Activated naive CD4-positive, alpha-beta T cell treated with anti-CD3 and anti-CD28 coated beads, Interleukin-2, amount 50 U/mL, for 24 hours (primary cell): ENCODE measurements at regions not wholly inside any gene's neighbourhood (a gene's known extent, or its start where the extent isn't known, plus 50 kb on each side); places are given as distances from the start of the nearest gene placed in this dataset.

Experiments
- H3K27ac Mint-ChIP-seq: one replicate; pipeline ENCODE4 v1.8.0; 2021; ENCODE audit warnings: mild to moderate bottlenecking, mixed read lengths
- H3K27me3 Mint-ChIP-seq: one replicate; pipeline ENCODE4 v1.8.0; 2021; ENCODE audit warnings: mixed read lengths
- H3K36me3 Mint-ChIP-seq: one replicate; pipeline ENCODE4 v1.8.0; 2021; ENCODE audit warnings: mixed read lengths
- H3K4me1 Mint-ChIP-seq: one replicate; pipeline ENCODE4 v1.8.0; 2021; ENCODE audit warnings: mixed read lengths
- H3K4me3 Mint-ChIP-seq: one replicate; pipeline ENCODE4 v1.8.0; 2021; ENCODE audit warnings: mild to moderate bottlenecking, mixed read lengths
- H3K9me3 Mint-ChIP-seq: one replicate; pipeline ENCODE4 v1.8.0; 2021; ENCODE audit warnings: mixed read lengths

- no peaks in the 10 kb centered on the region for H3K9me3 Mint-ChIP-seq
- H3K27ac Mint-ChIP-seq, result no peak overlapping the region
- H3K36me3 Mint-ChIP-seq, result no peaks in the 10 kb centered on the region
- H3K27me3 Mint-ChIP-seq, result no peaks in the 10 kb centered on the region
- H3K4me3 Mint-ChIP-seq, result no peak overlapping the region
- no peaks in the 10 kb centered on the region for H3K4me1 Mint-ChIP-seq
Measured at GRCh38 chr9:80906728-80907127, 782.6 kb downstream of the TLE1 start.

GRCh38 chr9:80899208-80899607, 790.1 kb downstream of the TLE1 start:
- H3K9me3 Mint-ChIP-seq, result no peaks in the 10 kb centered on the region
- H3K4me1 Mint-ChIP-seq, result no peaks in the 10 kb centered on the region
- no peaks in the 10 kb centered on the region for H3K36me3 Mint-ChIP-seq
- H3K27ac Mint-ChIP-seq, result no peak overlapping the region
- H3K27me3 Mint-ChIP-seq, result no peaks in the 10 kb centered on the region
- H3K4me3 Mint-ChIP-seq, result no peak overlapping the region

GRCh38 chr9:80893190-80893589, 796.2 kb downstream of the TLE1 start:
- Mint-ChIP-seq H3K4me3 (no peak overlapping the region), H3K27me3 (no peaks in the 10 kb centered on the region), H3K9me3 (no peaks in the 10 kb centered on the region), H3K4me1 (no peaks in the 10 kb centered on the region), H3K36me3 (no peaks in the 10 kb centered on the region), H3K27ac (no peak overlapping the region)

- Mint-ChIP-seq H3K4me3 (no peak overlapping the region), H3K4me1 (no peaks in the 10 kb centered on the region), H3K36me3 (no peaks in the 10 kb centered on the region), H3K9me3 (no peaks in the 10 kb centered on the region), H3K27me3 (no peaks in the 10 kb centered on the region), H3K27ac (no peak overlapping the region)
Measured at GRCh38 chr9:80892703-80893102, 796.6 kb downstream of the TLE1 start.

- Mint-ChIP-seq H3K27me3 (no peaks in the 10 kb centered on the region), H3K9me3 (no peaks in the 10 kb centered on the region), H3K4me3 (no peak overlapping the region), H3K4me1 (no peaks in the 10 kb centered on the region), H3K27ac (no peak overlapping the region), H3K36me3 (no peaks in the 10 kb centered on the region)
Measured at GRCh38 chr9:80890124-80890523, 799.2 kb downstream of the TLE1 start.

- no peaks in the 10 kb centered on the region for H3K27me3 Mint-ChIP-seq
- no peak overlapping the region for H3K27ac Mint-ChIP-seq
- no peaks in the 10 kb centered on the region for H3K4me1 Mint-ChIP-seq
- H3K4me3 Mint-ChIP-seq, result no peak overlapping the region
- no peaks in the 10 kb centered on the region for H3K9me3 Mint-ChIP-seq
- no peaks in the 10 kb centered on the region for H3K36me3 Mint-ChIP-seq
Measured at GRCh38 chr9:80885894-80886293, 803.5 kb downstream of the TLE1 start.

- Mint-ChIP-seq H3K27me3 (no peaks in the 10 kb centered on the region), H3K4me1 (no peaks in the 10 kb centered on the region), H3K9me3 (no peaks in the 10 kb centered on the region), H3K27ac (no peak overlapping the region), H3K4me3 (no peak overlapping the region), H3K36me3 (no peaks in the 10 kb centered on the region)
Measured at GRCh38 chr9:80883826-80884579, 805.3 kb downstream of the TLE1 start.

GRCh38 chr9:80883426-80883825, 805.9 kb downstream of the TLE1 start:
- Mint-ChIP-seq H3K27ac (no peak overlapping the region), H3K36me3 (no peaks in the 10 kb centered on the region), H3K27me3 (no peaks in the 10 kb centered on the region), H3K4me1 (no peaks in the 10 kb centered on the region), H3K9me3 (no peaks in the 10 kb centered on the region), H3K4me3 (no peak overlapping the region)

GRCh38 chr9:80881940-80882339, 807.4 kb downstream of the TLE1 start:
- no peak overlapping the region for H3K27ac Mint-ChIP-seq
- no peak overlapping the region for H3K4me3 Mint-ChIP-seq
- no peaks in the 10 kb centered on the region for H3K27me3 Mint-ChIP-seq
- H3K4me1 Mint-ChIP-seq, result no peaks in the 10 kb centered on the region
- no peaks in the 10 kb centered on the region for H3K9me3 Mint-ChIP-seq
- no peaks in the 10 kb centered on the region for H3K36me3 Mint-ChIP-seq

- Mint-ChIP-seq H3K27ac (no peak overlapping the region), H3K27me3 (no peaks in the 10 kb centered on the region), H3K4me1 (no peaks in the 10 kb centered on the region), H3K9me3 (no peaks in the 10 kb centered on the region), H3K36me3 (no peaks in the 10 kb centered on the region), H3K4me3 (no peak overlapping the region)
Measured at GRCh38 chr9:80881320-80881719, 808.0 kb downstream of the TLE1 start.

GRCh38 chr9:80878556-80878955, 810.8 kb downstream of the TLE1 start:
- no peak overlapping the region for H3K27ac Mint-ChIP-seq
- H3K4me3 Mint-ChIP-seq, result no peak overlapping the region
- H3K4me1 Mint-ChIP-seq, result no peaks in the 10 kb centered on the region
- H3K9me3 Mint-ChIP-seq, result no peaks in the 10 kb centered on the region
- no peaks in the 10 kb centered on the region for H3K27me3 Mint-ChIP-seq
- H3K36me3 Mint-ChIP-seq, result no peaks in the 10 kb centered on the region

GRCh38 chr9:80875947-80876346, 813.4 kb downstream of the TLE1 start:
- H3K9me3 Mint-ChIP-seq, result no peaks in the 10 kb centered on the region
- H3K36me3 Mint-ChIP-seq, result no peaks in the 10 kb centered on the region
- no peaks in the 10 kb centered on the region for H3K27me3 Mint-ChIP-seq
- no peak overlapping the region for H3K4me3 Mint-ChIP-seq
- no peaks in the 10 kb centered on the region for H3K4me1 Mint-ChIP-seq
- no peak overlapping the region for H3K27ac Mint-ChIP-seq

- Mint-ChIP-seq H3K4me3 (no peak overlapping the region), H3K4me1 (no peaks in the 10 kb centered on the region), H3K36me3 (no peaks in the 10 kb centered on the region), H3K9me3 (no peaks in the 10 kb centered on the region), H3K27ac (no peak overlapping the region), H3K27me3 (no peaks in the 10 kb centered on the region)
Measured at GRCh38 chr9:80874276-80874675, 815.1 kb downstream of the TLE1 start.

GRCh38 chr9:80873861-80874260, 815.5 kb downstream of the TLE1 start:
- no peaks in the 10 kb centered on the region for H3K4me1 Mint-ChIP-seq
- peaks cover under 1% of the 10 kb centered on the region for H3K9me3 Mint-ChIP-seq
- H3K36me3 Mint-ChIP-seq, result no peaks in the 10 kb centered on the region
- no peak overlapping the region for H3K27ac Mint-ChIP-seq
- H3K27me3 Mint-ChIP-seq, result no peaks in the 10 kb centered on the region
- no peak overlapping the region for H3K4me3 Mint-ChIP-seq

GRCh38 chr9:80871596-80871995, 817.8 kb downstream of the TLE1 start:
- no peaks in the 10 kb centered on the region for H3K36me3 Mint-ChIP-seq
- H3K4me3 Mint-ChIP-seq, result no peak overlapping the region
- peaks cover 9% of the 10 kb centered on the region for H3K9me3 Mint-ChIP-seq
- H3K27ac Mint-ChIP-seq, result no peak overlapping the region
- H3K4me1 Mint-ChIP-seq, result no peaks in the 10 kb centered on the region
- no peaks in the 10 kb centered on the region for H3K27me3 Mint-ChIP-seq

GRCh38 chr9:80867731-80868130, 821.6 kb downstream of the TLE1 start:
- Mint-ChIP-seq H3K4me3 (no peak overlapping the region), H3K27ac (no peak overlapping the region), H3K4me1 (no peaks in the 10 kb centered on the region), H3K27me3 (no peaks in the 10 kb centered on the region), H3K9me3 (peaks cover 19% of the 10 kb centered on the region), H3K36me3 (no peaks in the 10 kb centered on the region)

- Mint-ChIP-seq H3K9me3 (peaks cover 19% of the 10 kb centered on the region), H3K27me3 (no peaks in the 10 kb centered on the region), H3K27ac (no peak overlapping the region), H3K4me3 (no peak overlapping the region), H3K4me1 (no peaks in the 10 kb centered on the region), H3K36me3 (no peaks in the 10 kb centered on the region)
Measured at GRCh38 chr9:80866576-80867227, 822.6 kb downstream of the TLE1 start.
